Endothelial cell of umbilical vein (primary cell): ENCODE measurements at regions not wholly inside any gene's neighbourhood (a gene's known extent, or its start where the extent isn't known, plus 50 kb on each side); places are given as distances from the start of the nearest gene placed in this dataset.

Experiments used
- BruUV-seq: library from RNA; stranded (reverse); fragments of 400-500 nt; replicated peaks from 2 replicates; lab custom pipeline; 2021; lab: Mats Ljungman, UMichigan
- CTCF ChIA-PET: fragments of 300-600, 350-600 bp; sonication (Branson Sonifier 250); formaldehyde crosslinking; loops from one replicate; lab custom pipeline; 2021; ENCODE audit warnings: antibody characterized with exemption, inconsistent platforms; lab: Charles Lee
- POLR2A ChIA-PET: fragments of 300-600, 350-600 bp; sonication (Branson Sonifier 250); formaldehyde crosslinking; loops from one replicate; lab custom pipeline; 2021; ENCODE audit warnings: antibody characterized with exemption, inconsistent platforms; lab: Charles Lee
- DNase-seq: peaks from one replicate; pipeline ENCODE4 v3.0.0-alpha.2; 2011; ENCODE audit warnings: low read depth, low spot score
- FAIRE-seq: peaks from 2 replicates; lab custom pipeline; 2011; peaks lifted over from hg19 to GRCh38; lab: Jason Lieb, UNC
- H2AFZ ChIP-seq: 2 replicates; pipeline ENCODE4 v1.6.0; 2012; ENCODE audit warnings: low read depth, low read length, control low read depth, inconsistent platforms
- H3K27ac ChIP-seq: 2 replicates; pipeline ENCODE4 v1.5.1; 2011; ENCODE audit warnings: low read depth, mild to moderate bottlenecking, control low read depth, low read length, moderate library complexity; ENCODE audit not compliant: insufficient read depth
- H3K27me3 ChIP-seq, 2 experiments: 2 replicates each; pipeline versions ENCODE4 v1.6.0 to v1.6.1; 2011; ENCODE audit warnings: low read length in 2 of 2, mixed read lengths in 1 of 2; ENCODE audit not compliant: control insufficient read depth in 2 of 2, insufficient read depth in 2 of 2
- H3K36me3 ChIP-seq, 2 experiments: 2 replicates in 1 of 2; 3 replicates in 1 of 2; pipeline ENCODE4 v1.5.1; 2011; ENCODE audit warnings: low read length in 2 of 2, mild to moderate bottlenecking in 1 of 2, moderate library complexity in 1 of 2; ENCODE audit not compliant: control insufficient read depth in 2 of 2, insufficient read depth in 2 of 2; ENCODE audit errors: extremely low read depth in 1 of 2
- H3K4me1 ChIP-seq: 3 replicates; pipeline ENCODE4 v1.5.1; 2011; ENCODE audit warnings: mild to moderate bottlenecking, low read length; ENCODE audit not compliant: control insufficient read depth, insufficient read depth; ENCODE audit errors: extremely low read depth
- H3K4me2 ChIP-seq: 2 replicates; pipeline ENCODE4 v1.6.1; 2011; ENCODE audit warnings: low read length, control low read depth, mixed read lengths; ENCODE audit not compliant: insufficient read depth
- H3K4me3 ChIP-seq, 3 experiments: fragments of 200-600 bp in 1 of 3; sonication (generic), shearing (Covaris generic) in 1 of 3; replicated peaks in 1 of 3; 2 replicates each; pipeline ENCODE4 v1.5.1; 2011 to 2016; ENCODE audit warnings: control low read depth in 3 of 3, low read length in 3 of 3, mild to moderate bottlenecking in 2 of 3, inconsistent platforms in 1 of 3, low read depth in 1 of 3, moderate library complexity in 1 of 3; ENCODE audit not compliant: insufficient read depth in 1 of 3
- H3K79me2 ChIP-seq: 2 replicates; pipeline ENCODE4 v1.6.0; 2012; ENCODE audit warnings: low read length, inconsistent platforms; ENCODE audit not compliant: control insufficient read depth, insufficient read depth
- H3K9ac ChIP-seq: replicated peaks from 2 replicates; pipeline ENCODE3; 2011; ENCODE audit warnings: low read length, control low read depth; ENCODE audit not compliant: insufficient read depth; ENCODE audit errors: extremely low read depth
- H3K9me1 ChIP-seq: replicated peaks from 3 replicates; pipeline ENCODE4 v1.6.0; 2011; ENCODE audit warnings: mild to moderate bottlenecking, low read length; ENCODE audit not compliant: control insufficient read depth, insufficient read depth; ENCODE audit errors: extremely low read depth
- H3K9me3 ChIP-seq: replicated peaks from 2 replicates; pipeline ENCODE4 v1.5.1; 2012; ENCODE audit warnings: low read length, inconsistent platforms; ENCODE audit not compliant: control insufficient read depth, insufficient read depth
- H4K20me1 ChIP-seq: replicated peaks from 2 replicates; pipeline ENCODE3; 2011; ENCODE audit warnings: mild to moderate bottlenecking, low read length; ENCODE audit not compliant: control insufficient read depth, insufficient read depth; ENCODE audit errors: extremely low read depth
- EZH2 ChIP-seq: IDR thresholded peaks from 2 replicates; pipeline ENCODE4 v1.6.1; 2012; ENCODE audit warnings: borderline replicate concordance, low read depth, mild to moderate bottlenecking, moderate library complexity, low read length, inconsistent platforms; ENCODE audit not compliant: severe bottlenecking
- FOS ChIP-seq: IDR thresholded peaks from 2 replicates; pipeline ENCODE4 v1.6.1; 2011; ENCODE audit warnings: mild to moderate bottlenecking, low read length, moderate library complexity, borderline replicate concordance; ENCODE audit not compliant: insufficient read depth
- GATA2 ChIP-seq: IDR thresholded peaks from 2 replicates; pipeline ENCODE4 v1.7.0; 2011; ENCODE audit warnings: low read depth, mild to moderate bottlenecking, moderate library complexity, mixed read lengths, low read length; ENCODE audit not compliant: insufficient read length, insufficient read depth
- JUN ChIP-seq: IDR thresholded peaks from 2 replicates; pipeline ENCODE4 v1.6.1; 2011; ENCODE audit warnings: borderline replicate concordance, low read depth; ENCODE audit not compliant: insufficient read length, insufficient read depth
- MYC ChIP-seq: IDR thresholded peaks from one replicate; pipeline ENCODE4 v1.6.1; 2011; ENCODE audit warnings: mild to moderate bottlenecking, low read depth, low read length
- POLR2A ChIP-seq: IDR thresholded peaks from 2 replicates; pipeline ENCODE4 v1.6.1; 2012; ENCODE audit warnings: low read depth, mild to moderate bottlenecking, control low read depth, low read length
- POLR2AphosphoS5 ChIP-seq: IDR thresholded peaks from 2 replicates; pipeline ENCODE4 v1.6.1; 2012; ENCODE audit warnings: low read depth, mild to moderate bottlenecking, control low read depth, low read length, moderate library complexity; ENCODE audit not compliant: insufficient read depth
- dilution Hi-C: fragments of 300-500 bp; cut with MboI; formaldehyde crosslinking; loops from one replicate; pipeline ENCODE4 v1.15.0; 2019; ENCODE audit warnings: low sequenced_read_pairs; ENCODE audit not compliant: extremely low pct_ligation_motif_present
- intact Hi-C: fragments of 100-400 bp; cut with micrococcal nuclease; formaldehyde crosslinking; loops from one replicate; pipeline ENCODE4 v1.10.0; 2022
- TF ChIP-seq, protein P1 (sequence below): IDR thresholded peaks from 2 replicates; pipeline ENCODE4 v1.6.1; 2011; ENCODE audit not compliant: insufficient read depth, insufficient read length
- TF ChIP-seq, protein P2 (sequence below), 2 donors: IDR thresholded peaks; 1 replicate in 1 of 2; 2 replicates in 1 of 2; pipeline ENCODE4 v1.5.1; 2011; ENCODE audit warnings: low read length in 2 of 2, mild to moderate bottlenecking in 2 of 2, moderate library complexity in 2 of 2, control low read depth in 1 of 2, inconsistent platforms in 1 of 2, low read depth in 1 of 2; ENCODE audit not compliant: insufficient read depth in 1 of 2; ENCODE audit errors: extremely low read depth in 1 of 2

DNA sequence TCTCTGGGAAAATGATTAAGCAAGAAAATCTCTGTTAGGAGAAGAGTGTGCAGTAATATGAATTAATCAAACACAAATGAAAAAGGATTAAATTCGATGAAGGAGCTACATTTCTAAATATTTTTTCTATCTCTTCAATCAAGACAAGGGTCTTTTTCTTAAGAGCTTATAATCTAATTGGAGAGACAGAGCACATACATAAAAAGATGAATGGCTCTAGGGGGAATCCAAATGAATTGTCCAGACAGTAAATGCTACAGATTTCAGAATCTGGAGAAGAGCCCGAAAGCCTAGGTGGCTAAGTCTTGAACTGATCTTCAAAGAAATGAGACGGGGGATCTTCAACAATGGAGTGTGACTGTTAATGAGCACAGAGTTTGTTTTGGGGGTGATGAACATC lies 723.6 kb downstream of the UTRN start:
- DNase-seq = no peak
- POLR2A ChIA-PET = no interaction called here
- intact Hi-C loops = no loop called here
- Histone ChIP-seq H4K20me1 (no peaks in the 10 kb centered on the region), H3K9me3 (no peaks in the 10 kb centered on the region), H3K27me3 (peaks cover 0 to 8% of the 10 kb centered on the region in 2 experiments), H3K79me2 (no peaks in the 10 kb centered on the region), H3K9ac (no peak overlapping the region), H3K9me1 (no peaks in the 10 kb centered on the region), H3K4me3 (no peak overlapping the region), H3K4me2 (no peak overlapping the region), H2AFZ (no peak overlapping the region), H3K27ac (no peak overlapping the region), H3K4me1 (no peaks in the 10 kb centered on the region), H3K36me3 (no peaks in the 10 kb centered on the region)
- BruUV-seq = no TSS peak
- CTCF ChIA-PET = no interaction called here
- no peak for FAIRE-seq
- TF ChIP-seq GATA2 (no peak), FOS (no peak)
- TF ChIP-seq, protein P1, sequence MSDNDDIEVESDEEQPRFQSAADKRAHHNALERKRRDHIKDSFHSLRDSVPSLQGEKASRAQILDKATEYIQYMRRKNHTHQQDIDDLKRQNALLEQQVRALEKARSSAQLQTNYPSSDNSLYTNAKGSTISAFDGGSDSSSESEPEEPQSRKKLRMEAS = no peak
- dilution Hi-C loops = no loop called here

GRCh38 chr6:145009711-145010110 lies 724.6 kb downstream of the UTRN start:
- H3K9me1 ChIP-seq = no peaks in the 10 kb centered on the region
- TF ChIP-seq, protein P1 = no peak
- no peak for TF ChIP-seq FOS
- no peak for TF ChIP-seq EZH2
- no peak for TF ChIP-seq POLR2A
- no peak for TF ChIP-seq GATA2
- TF ChIP-seq, protein P2, sequence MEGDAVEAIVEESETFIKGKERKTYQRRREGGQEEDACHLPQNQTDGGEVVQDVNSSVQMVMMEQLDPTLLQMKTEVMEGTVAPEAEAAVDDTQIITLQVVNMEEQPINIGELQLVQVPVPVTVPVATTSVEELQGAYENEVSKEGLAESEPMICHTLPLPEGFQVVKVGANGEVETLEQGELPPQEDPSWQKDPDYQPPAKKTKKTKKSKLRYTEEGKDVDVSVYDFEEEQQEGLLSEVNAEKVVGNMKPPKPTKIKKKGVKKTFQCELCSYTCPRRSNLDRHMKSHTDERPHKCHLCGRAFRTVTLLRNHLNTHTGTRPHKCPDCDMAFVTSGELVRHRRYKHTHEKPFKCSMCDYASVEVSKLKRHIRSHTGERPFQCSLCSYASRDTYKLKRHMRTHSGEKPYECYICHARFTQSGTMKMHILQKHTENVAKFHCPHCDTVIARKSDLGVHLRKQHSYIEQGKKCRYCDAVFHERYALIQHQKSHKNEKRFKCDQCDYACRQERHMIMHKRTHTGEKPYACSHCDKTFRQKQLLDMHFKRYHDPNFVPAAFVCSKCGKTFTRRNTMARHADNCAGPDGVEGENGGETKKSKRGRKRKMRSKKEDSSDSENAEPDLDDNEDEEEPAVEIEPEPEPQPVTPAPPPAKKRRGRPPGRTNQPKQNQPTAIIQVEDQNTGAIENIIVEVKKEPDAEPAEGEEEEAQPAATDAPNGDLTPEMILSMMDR (IDR thresholded peaks at IDR 0.05; ENCODE audit: extremely low read depth in 1 of 2, insufficient read depth in 1 of 2, low read depth in 1 of 2, low read length in 2 of 2) = no peak
- TF ChIP-seq JUN = no peak
- TF ChIP-seq MYC = no peak
- TF ChIP-seq POLR2AphosphoS5 = no peak
- H3K4me2 ChIP-seq = no peak overlapping the region
- peaks cover 0 to 5% of the 10 kb centered on the region in 2 experiments for H3K27me3 ChIP-seq
- FAIRE-seq (peak; percentile 26), DNase-seq (no peak)
- no peak overlapping the region for H3K9ac ChIP-seq
- H3K36me3 ChIP-seq = no peaks in the 10 kb centered on the region
- H3K27ac ChIP-seq = no peak overlapping the region
- ChIA-PET CTCF (no interaction called here), POLR2A (no interaction called here)
- no peak overlapping the region for H2AFZ ChIP-seq
- intact Hi-C loops = no loop called here
- no peaks in the 10 kb centered on the region for H3K9me3 ChIP-seq
- H4K20me1 ChIP-seq = no peaks in the 10 kb centered on the region
- H3K4me3 ChIP-seq = no peak overlapping the region
- H3K79me2 ChIP-seq = no peaks in the 10 kb centered on the region
- H3K4me1 ChIP-seq = no peaks in the 10 kb centered on the region
- BruUV-seq = no TSS peak
- dilution Hi-C loops = no loop called here
